ENCODE measurements at regions not wholly inside any gene's neighbourhood (a gene's known extent, or its start where the extent isn't known, plus 50 kb on each side); places are given as distances from the start of the nearest gene placed in this dataset.

DNA sequence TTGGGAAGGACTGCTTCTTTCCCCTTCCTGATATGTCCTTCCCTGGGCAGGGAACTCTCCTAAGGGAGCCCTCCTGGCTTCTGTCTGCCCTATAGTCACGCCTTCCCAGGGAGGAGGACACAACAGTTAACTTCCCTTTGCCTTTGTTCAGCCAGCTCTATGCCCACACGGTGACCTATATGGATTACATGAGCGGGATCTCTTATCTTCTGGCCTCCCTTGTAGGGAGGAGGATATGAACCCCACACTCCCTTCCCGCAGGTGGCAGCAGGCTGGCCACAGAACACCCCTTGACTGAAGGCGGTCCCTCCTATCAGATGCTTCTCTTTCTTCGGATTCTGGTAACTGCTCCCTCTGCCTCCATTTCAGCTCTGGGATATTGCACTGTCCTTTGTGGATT lies 135.6 kb upstream of the MAX start:
- no peak for TF ChIP-seq POLR2A (IDR thresholded peaks at IDR 0.05)
- TF ChIP-seq, protein P1, sequence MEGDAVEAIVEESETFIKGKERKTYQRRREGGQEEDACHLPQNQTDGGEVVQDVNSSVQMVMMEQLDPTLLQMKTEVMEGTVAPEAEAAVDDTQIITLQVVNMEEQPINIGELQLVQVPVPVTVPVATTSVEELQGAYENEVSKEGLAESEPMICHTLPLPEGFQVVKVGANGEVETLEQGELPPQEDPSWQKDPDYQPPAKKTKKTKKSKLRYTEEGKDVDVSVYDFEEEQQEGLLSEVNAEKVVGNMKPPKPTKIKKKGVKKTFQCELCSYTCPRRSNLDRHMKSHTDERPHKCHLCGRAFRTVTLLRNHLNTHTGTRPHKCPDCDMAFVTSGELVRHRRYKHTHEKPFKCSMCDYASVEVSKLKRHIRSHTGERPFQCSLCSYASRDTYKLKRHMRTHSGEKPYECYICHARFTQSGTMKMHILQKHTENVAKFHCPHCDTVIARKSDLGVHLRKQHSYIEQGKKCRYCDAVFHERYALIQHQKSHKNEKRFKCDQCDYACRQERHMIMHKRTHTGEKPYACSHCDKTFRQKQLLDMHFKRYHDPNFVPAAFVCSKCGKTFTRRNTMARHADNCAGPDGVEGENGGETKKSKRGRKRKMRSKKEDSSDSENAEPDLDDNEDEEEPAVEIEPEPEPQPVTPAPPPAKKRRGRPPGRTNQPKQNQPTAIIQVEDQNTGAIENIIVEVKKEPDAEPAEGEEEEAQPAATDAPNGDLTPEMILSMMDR (IDR thresholded peaks at IDR 0.05): no peak
